GM12892 (cell line): ENCODE measurements at regions not wholly inside any gene's neighbourhood (a gene's known extent, or its start where the extent isn't known, plus 50 kb on each side); places are given as distances from the start of the nearest gene placed in this dataset.
"Not testable (repeated sequence)": the region's sequence is repeated elsewhere in the genome, so short reads cannot be mapped to it uniquely, and the experiment has no call there.

ENCODE experiments used
- DNase-seq: peaks from one replicate; pipeline ENCODE4 v3.0.0; 2011; ENCODE audit not compliant: insufficient read length
- FAIRE-seq: peaks from 2 replicates; lab custom pipeline; 2011; peaks lifted over from hg19 to GRCh38; lab: Jason Lieb, UNC
- POLR2A ChIP-seq: IDR thresholded peaks from 2 replicates; pipeline ENCODE4 v1.6.1; 2011; ENCODE audit warnings: low read depth, low read length, control low read depth
- POLR2AphosphoS5 ChIP-seq: IDR thresholded peaks from 2 replicates; pipeline ENCODE4 v1.6.1; 2011; ENCODE audit warnings: low read depth, low read length, control low read depth
- TAF1 ChIP-seq: IDR thresholded peaks from 2 replicates; pipeline ENCODE4 v1.6.1; 2011; ENCODE audit warnings: low read depth, mild to moderate bottlenecking, control low read depth, low read length, borderline replicate concordance

DNA sequence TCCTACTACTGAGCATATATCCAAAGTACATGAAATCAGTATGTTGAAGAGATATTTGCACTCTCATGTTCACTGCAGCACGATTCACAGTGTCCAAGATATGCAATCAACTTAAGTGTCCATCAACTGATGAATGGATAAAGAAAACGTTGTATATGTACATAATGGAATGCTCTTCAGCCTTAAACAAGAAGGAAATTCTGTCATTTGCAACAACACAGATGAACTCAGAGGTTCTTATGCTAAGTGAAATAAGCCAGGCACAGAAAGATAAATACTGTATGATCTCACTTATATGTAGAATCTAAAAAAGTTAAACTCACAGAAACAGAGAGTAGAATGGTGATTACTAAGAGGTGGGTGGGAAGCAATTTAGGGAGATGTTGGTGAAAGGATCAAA lies 149.2 kb downstream of the EVA1A start:
- no peak for FAIRE-seq
- no peak for DNase-seq
- TF ChIP-seq POLR2A (no peak), POLR2AphosphoS5 (no peak), TAF1 (no peak)

DNA sequence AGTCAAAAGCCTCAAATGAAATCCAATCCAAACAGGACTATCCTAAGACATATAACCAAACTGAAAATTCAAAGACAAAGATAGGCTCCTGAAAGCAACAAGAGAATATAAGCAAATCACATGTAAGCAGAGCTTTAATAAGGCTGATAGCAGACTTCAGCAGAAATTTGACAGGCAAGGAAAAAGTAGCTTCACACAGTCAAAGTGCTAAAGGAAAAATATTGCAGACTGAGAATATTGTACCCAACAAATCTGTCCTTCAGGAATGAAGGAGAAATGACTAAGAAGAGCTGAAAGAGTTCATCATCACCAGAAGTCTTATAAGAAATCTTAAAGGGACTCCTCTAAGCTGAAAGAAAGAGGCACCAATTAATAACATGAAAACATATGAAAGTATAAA lies 150.0 kb downstream of the EVA1A start:
- DNase-seq (no peak), FAIRE-seq (no peak)
- TF ChIP-seq POLR2A (no peak), TAF1 (no peak), POLR2AphosphoS5 (no peak)

DNA sequence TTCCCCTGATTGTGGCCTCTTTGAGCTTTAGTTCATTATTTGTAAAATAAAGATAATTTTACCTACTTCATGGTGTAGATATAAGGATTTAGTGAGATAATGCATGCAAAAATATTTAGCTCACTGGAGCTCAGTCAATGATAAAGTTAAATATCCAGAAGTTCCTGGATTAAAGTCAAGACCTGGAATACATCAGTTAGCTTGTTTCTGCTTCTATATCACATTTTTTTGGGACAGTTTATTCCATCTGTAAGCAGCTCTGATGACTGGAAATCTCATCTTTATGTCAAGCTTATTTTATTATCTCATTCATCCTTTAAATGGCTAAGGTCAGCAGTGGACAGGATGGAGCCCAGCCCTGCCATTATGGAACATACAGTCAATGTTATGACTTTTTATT lies 152.0 kb downstream of the EVA1A start:
- FAIRE-seq: no peak
- TF ChIP-seq POLR2AphosphoS5: no peak
- no peak for TF ChIP-seq POLR2A
- TF ChIP-seq TAF1: no peak
- DNase-seq: no peak

DNA sequence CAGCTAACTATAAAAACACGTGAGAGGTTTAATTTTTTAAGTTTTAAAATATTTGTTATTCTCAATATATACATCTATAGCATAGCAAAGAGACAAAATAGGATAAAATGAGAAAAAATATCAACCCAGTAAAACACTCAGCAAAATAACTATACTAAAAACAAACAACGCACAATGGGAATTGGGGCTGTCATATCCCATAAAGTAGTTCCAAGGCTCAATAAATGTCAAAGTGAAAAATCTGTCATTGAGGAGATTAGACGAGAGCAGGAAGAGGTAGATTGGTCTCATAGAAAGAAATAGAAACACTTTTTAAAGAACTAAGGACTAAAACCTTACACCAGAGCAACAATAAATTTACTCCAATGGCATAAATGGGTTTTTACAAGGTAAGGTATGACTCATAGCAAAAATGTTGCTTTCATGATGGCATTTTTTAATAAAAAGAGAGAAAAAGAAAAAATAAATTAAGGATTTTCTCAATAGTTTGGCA lies 153.7 kb downstream of the EVA1A start:
- TF ChIP-seq POLR2A: no peak
- TF ChIP-seq POLR2AphosphoS5: no peak
- no peak for TF ChIP-seq TAF1
- FAIRE-seq: no peak

DNA sequence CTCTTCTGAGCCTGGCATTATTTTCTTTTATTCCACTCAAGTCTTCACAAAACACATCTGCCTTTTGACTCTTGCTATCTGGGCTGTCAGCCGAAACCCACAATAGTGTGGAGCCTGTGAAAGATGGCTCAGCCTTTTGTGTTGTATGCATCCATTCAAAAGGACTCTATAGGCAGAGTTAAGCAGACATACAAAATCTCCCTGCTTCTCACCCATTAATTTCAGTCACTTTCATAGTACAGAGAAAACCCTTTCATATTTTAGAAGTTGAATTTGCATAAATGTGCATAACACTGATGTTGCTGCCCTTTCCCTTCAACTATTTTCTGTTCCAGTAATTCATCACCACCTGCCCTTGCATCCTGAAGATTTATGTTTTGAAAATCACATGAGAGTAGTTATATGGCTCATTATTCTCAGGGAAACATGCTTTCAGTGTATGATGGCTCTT lies 154.6 kb downstream of the EVA1A start:
- DNase-seq (no peak), FAIRE-seq (no peak)
- no peak for TF ChIP-seq TAF1
- no peak for TF ChIP-seq POLR2A
- no peak for TF ChIP-seq POLR2AphosphoS5

More for the DNA sequence above, 153.7 kb downstream of the EVA1A start:
- DNase-seq: no peak

DNA sequence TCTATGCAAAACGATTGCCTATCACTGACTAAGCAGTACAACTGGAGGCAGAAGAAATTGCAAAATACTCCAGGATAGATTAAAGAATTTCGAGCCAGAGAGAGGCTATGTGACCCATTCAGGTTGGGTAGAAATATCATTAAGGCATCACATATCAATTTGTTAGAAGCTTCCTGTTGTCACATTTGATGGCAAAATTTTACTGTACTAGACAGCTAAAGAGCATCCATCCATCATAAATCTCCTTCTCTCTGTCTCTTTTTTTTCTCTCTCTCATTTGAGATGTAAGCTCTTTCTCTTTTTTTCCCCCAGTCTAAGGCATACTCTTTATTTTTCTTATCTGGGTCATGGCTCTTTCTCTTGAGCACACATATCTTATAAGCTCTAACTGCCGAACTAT lies 155.7 kb downstream of the EVA1A start:
- TF ChIP-seq POLR2AphosphoS5 (no peak), POLR2A (no peak), TAF1 (no peak)
- DNase-seq (no peak), FAIRE-seq (no peak)

DNA sequence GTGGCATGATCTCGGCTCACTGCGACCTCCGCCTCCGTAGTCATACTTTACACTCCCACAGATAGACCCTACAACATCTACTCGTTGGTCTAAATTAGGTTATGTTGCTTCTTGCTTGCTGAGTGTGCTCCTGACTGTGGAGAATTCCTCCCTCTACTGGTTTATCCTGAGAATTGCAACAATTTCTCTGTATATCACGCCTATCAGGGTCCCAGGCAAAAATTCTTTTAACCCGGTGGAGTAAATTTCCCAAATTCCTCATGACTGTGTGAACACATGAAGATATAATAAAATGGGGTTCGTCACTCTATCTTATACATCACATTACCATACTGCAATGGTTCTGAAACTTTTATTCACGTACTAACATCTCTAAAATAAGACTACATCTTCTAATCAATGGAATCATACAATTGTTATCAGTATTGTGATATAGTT lies 156.7 kb downstream of the EVA1A start:
- DNase-seq (no peak), FAIRE-seq (peak; percentile 90)
- no peak for TF ChIP-seq TAF1
- TF ChIP-seq POLR2AphosphoS5: no peak

DNA sequence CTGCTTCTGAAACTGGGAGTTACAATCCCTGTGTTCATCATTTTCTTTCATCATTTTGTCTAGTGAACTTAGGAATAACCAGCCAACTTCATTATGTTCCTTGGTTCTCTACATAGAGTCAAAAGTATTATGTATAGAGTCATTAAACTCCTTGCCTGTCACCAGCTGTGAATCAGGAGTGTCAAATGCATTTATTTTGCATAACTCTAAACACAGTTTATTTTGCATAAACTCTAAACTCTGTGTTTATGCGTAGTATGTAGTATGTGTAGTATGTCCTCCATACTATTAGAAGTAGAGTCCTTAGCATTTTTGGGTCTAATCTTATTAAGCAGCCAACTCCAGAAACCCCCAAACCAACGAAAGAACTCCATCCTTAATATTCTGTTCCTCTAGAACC lies 164.4 kb downstream of the EVA1A start:
- TF ChIP-seq POLR2A: no peak
- no peak for TF ChIP-seq POLR2AphosphoS5
- TF ChIP-seq TAF1: no peak
- DNase-seq: no peak

DNA sequence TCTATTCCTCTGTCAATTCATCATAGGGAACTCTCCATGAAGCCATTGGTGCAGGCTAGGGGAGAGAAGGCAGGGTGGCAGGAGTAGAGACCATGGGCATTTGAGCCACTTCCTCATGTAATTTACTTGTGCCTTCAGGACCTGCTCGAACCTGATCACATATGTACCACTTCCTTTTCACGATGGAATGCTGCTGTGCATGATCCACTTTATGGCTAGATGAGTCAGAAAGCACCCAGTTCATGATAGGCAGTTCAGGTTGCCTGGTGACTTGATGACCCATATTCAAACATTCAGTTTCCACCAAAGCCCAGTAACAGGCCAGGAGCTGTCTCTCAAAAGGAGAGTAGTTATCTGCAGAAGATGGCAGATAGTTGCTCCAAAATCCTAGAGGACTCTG lies 166.0 kb downstream of the EVA1A start:
- not testable (repeated sequence) for FAIRE-seq, DNase-seq

More for the DNA sequence above, 164.4 kb downstream of the EVA1A start:
- no peak for FAIRE-seq

DNA sequence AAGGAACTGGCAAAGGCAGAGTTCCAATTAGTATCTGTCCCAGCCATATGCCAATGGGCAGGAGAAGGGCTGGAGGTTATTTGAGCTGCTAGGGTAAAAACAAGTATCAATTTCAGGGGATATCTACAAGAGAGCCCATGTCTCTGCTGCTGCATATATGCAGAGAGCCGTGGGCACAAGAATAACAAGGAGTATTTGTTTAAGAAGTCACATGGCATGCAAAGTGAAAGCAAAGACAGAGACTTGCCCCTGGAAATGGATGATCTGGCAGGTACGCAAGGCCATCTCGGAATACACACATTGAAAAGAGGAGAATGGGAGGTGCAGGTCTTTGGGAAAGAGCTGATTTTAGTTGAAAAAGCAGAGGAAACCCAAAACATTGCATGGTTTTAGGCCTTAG lies 170.6 kb downstream of the EVA1A start:
- FAIRE-seq (no peak), DNase-seq (no peak)
- TF ChIP-seq POLR2AphosphoS5 (no peak), TAF1 (no peak), POLR2A (no peak)

DNA sequence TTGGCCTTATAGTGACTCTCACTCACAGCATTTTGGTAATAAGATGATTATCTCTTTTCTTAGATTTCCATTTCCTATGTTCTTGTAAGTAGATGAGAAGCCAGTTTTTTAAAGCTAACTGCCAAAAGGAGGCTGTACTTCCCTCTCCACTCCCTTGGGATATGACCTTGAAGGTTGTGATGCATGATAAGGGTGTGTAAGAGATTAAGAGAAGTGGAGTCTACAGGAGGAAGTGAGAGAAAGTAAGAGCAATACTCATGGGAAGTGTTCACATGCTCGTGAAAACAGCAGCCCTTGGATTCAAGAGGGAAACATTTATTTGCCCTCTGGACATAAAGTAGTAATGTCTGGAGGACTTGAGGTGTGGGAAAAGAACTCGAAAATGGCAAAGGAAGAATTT lies 171.5 kb downstream of the EVA1A start:
- FAIRE-seq (no peak), DNase-seq (no peak)
- TF ChIP-seq POLR2A (no peak), TAF1 (no peak), POLR2AphosphoS5 (no peak)

DNA sequence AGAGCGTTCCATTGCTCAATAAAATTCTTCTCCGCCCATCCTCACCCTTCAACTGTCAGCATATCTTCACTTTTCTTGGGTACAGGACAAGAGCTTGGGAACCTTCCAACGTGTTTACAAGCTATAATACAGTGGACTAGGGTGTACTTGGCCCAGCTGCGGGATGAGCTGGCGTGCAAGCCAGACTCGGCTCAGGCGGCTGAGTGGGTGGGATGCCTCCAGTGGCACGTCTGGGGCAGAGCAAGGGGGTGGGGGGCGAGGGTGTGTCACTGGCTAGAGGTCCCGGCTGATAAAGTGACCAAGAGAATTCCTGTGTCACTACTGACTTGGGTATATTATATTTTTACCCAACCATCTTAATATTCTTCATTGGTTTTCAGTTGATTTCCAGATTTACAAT lies 179.7 kb downstream of the EVA1A start:
- DNase-seq (no peak), FAIRE-seq (no peak)
- TF ChIP-seq POLR2AphosphoS5 (no peak), POLR2A (no peak), TAF1 (no peak)
